Neural cell (in vitro differentiated cells): ENCODE measurements at regions not wholly inside any gene's neighbourhood (a gene's known extent, or its start where the extent isn't known, plus 50 kb on each side); places are given as distances from the start of the nearest gene placed in this dataset.

Experiments
- CTCF ChIP-seq: fragments of 450-650 bp; IDR thresholded peaks from 2 replicates; pipeline ENCODE4 v1.5.1; 2014; ENCODE audit warnings: antibody characterized with exemption, mild to moderate bottlenecking, moderate library complexity; ENCODE audit not compliant: poor library complexity, severe bottlenecking
- EP300 ChIP-seq: fragments of 450-650 bp; conservative IDR thresholded peaks from 2 replicates; pipeline ENCODE4 v1.6.1; 2014; ENCODE audit warnings: antibody characterized with exemption, mild to moderate bottlenecking, moderate library complexity; ENCODE audit not compliant: poor library complexity, severe bottlenecking
- EZH2 ChIP-seq: fragments of 200-600, 300-800 bp; shearing (Covaris generic), sonication (generic); IDR thresholded peaks from 2 replicates; pipeline ENCODE4 v1.6.1; 2014; ENCODE audit warnings: antibody characterized with exemption, low read length, borderline replicate concordance, mild to moderate bottlenecking; ENCODE audit not compliant: insufficient read depth, poor library complexity, severe bottlenecking
- MXI1 ChIP-seq: fragments of 450-650 bp; conservative IDR thresholded peaks from 2 replicates; pipeline ENCODE4 v1.6.1; 2014; ENCODE audit warnings: antibody characterized with exemption, mild to moderate bottlenecking; ENCODE audit not compliant: poor library complexity, severe bottlenecking
- POLR2AphosphoS5 ChIP-seq: IDR thresholded peaks from 2 replicates; pipeline ENCODE4 v1.6.1; 2012
- RAD21 ChIP-seq: fragments of 450-650 bp; conservative IDR thresholded peaks from 2 replicates; pipeline ENCODE4 v1.6.1; 2014; ENCODE audit warnings: antibody characterized with exemption, mild to moderate bottlenecking, moderate library complexity
- REST ChIP-seq: IDR thresholded peaks from 2 replicates; pipeline ENCODE4 v1.6.1; 2012; ENCODE audit warnings: borderline replicate concordance
- SMC3 ChIP-seq: fragments of 450-650 bp; conservative IDR thresholded peaks from 2 replicates; pipeline ENCODE4 v1.6.1; 2014; ENCODE audit warnings: antibody characterized with exemption, mild to moderate bottlenecking, moderate library complexity; ENCODE audit not compliant: poor library complexity
- TAF1 ChIP-seq: IDR thresholded peaks from 2 replicates; pipeline ENCODE4 v1.6.1; 2012; ENCODE audit warnings: low read depth

GRCh38 chr6:8342241-8342819 is 93.0 kb downstream of the SLC35B3 start:
- no peak for TF ChIP-seq CTCF
- no peak for TF ChIP-seq REST
- TF ChIP-seq EZH2, result no peak
- TF ChIP-seq EP300, result no peak
- no peak for TF ChIP-seq POLR2AphosphoS5
- no peak for TF ChIP-seq MXI1
- no peak for TF ChIP-seq SMC3
- no peak for TF ChIP-seq RAD21
- no peak for TF ChIP-seq TAF1
